SK-N-MC (cell line): ENCODE measurements at regions not wholly inside any gene's neighbourhood (a gene's known extent, or its start where the extent isn't known, plus 50 kb on each side); places are given as distances from the start of the nearest gene placed in this dataset.

Source experiments
- EZH2 ChIP-seq: fragments of 200-600 bp; sonication (generic); IDR thresholded peaks from one replicate; pipeline ENCODE4 v1.6.1; 2017; ENCODE audit warnings: antibody characterized with exemption
- FOXP2 ChIP-seq: optimal IDR thresholded peaks from 2 replicates; pipeline ENCODE3; 2011; ENCODE audit warnings: mild to moderate bottlenecking, moderate library complexity; ENCODE audit not compliant: insufficient read depth; ENCODE audit errors: extremely low read length, control extremely low read depth
- POLR2AphosphoS5 ChIP-seq: IDR thresholded peaks from 2 replicates; pipeline ENCODE4 v1.6.1; 2012; ENCODE audit warnings: mild to moderate bottlenecking, low read depth, low read length, borderline replicate concordance

GRCh38 chr3:150144191-150144708 lies 173.6 kb upstream of the PFN2 start:
- TF ChIP-seq POLR2AphosphoS5: no peak
- no peak for TF ChIP-seq EZH2
- TF ChIP-seq FOXP2: no peak
